Heart left ventricle (tissue), 13 donors: ENCODE measurements at regions not wholly inside any gene's neighbourhood (a gene's known extent, or its start where the extent isn't known, plus 50 kb on each side); places are given as distances from the start of the nearest gene placed in this dataset.

Source experiments
- POLR2A ChIP-seq, 2 donors: fragments of 450-650 bp; IDR thresholded peaks; one replicate each; pipeline ENCODE4 v1.6.1; 2017; ENCODE audit warnings: antibody characterized with exemption in 2 of 2, mild to moderate bottlenecking in 2 of 2, moderate library complexity in 2 of 2
- TF ChIP-seq, protein P1 (sequence below), 12 donors: fragments of 200-600 bp; sonication (generic) in 4 of 12; IDR thresholded peaks; one replicate each; pipeline versions ENCODE4 v1.5.0 to v1.8.0; 2018 to 2022; ENCODE audit warnings: antibody characterized with exemption in 12 of 12, mild to moderate bottlenecking in 5 of 12
- donor health status: ischemic (EF 13 %, LVEDD 7.1; RV severe dilation, severe dysfunction).
- donor health status: DM: no; HTN: yes; CAD: no.
- donor health status: DM: no; HTN: no; CAD: no.
- donor health status: ischemic (EF 25% LVEDD 6.9; RV normal size, moderate dysfunction).
- donor health status: ischemic (EF 25% LVEDD 5.7; RV mildly dilated, moderate dysfunction).
- donor health status: ischemic (EF 35%, LVEDD 5.7; RV mildly dilated, moderate dysfunction).
- donor health status: nonischemic (EF 11% LVEDD 7.7; RV severe dilation, severe dysfunction).
- donor health status: DM: yes; HTN: yes; CAD: no.
- donor health status: PGD.
- donor health status: ischemic (EF 29% LVEDD 5.4; RV normal size, mild dysfunction).
- donor health status: nonischemic (EF 23%, LVEDD 6.1; RV moderate dilation, normal function).

DNA sequence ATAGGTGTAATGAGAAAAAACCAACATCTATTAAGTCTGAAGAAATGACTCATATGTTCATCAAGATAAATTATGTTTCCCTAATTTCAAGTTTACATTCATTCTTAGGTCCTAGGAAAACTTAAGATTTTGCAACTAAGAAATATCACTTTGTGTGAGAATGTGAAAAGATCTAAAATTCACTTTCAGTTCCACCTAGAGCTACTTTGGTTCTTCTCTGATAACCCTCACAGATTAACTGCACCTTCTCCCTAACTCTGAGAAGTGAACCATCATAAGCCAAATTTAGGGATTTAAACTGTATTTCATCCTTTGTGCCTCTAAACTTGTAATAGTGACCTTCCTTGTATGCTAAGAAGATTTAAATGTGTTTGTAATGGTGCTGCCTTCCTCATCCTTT is 213.0 kb downstream of the FRK start:
- TF ChIP-seq, protein P1, sequence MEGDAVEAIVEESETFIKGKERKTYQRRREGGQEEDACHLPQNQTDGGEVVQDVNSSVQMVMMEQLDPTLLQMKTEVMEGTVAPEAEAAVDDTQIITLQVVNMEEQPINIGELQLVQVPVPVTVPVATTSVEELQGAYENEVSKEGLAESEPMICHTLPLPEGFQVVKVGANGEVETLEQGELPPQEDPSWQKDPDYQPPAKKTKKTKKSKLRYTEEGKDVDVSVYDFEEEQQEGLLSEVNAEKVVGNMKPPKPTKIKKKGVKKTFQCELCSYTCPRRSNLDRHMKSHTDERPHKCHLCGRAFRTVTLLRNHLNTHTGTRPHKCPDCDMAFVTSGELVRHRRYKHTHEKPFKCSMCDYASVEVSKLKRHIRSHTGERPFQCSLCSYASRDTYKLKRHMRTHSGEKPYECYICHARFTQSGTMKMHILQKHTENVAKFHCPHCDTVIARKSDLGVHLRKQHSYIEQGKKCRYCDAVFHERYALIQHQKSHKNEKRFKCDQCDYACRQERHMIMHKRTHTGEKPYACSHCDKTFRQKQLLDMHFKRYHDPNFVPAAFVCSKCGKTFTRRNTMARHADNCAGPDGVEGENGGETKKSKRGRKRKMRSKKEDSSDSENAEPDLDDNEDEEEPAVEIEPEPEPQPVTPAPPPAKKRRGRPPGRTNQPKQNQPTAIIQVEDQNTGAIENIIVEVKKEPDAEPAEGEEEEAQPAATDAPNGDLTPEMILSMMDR (IDR thresholded peaks at IDR 0.05) = no peak
- no peak for TF ChIP-seq POLR2A (IDR thresholded peaks at IDR 0.05)
